BE2C (cell line): ENCODE measurements at regions not wholly inside any gene's neighbourhood (a gene's known extent, or its start where the extent isn't known, plus 50 kb on each side); places are given as distances from the start of the nearest gene placed in this dataset.

ENCODE experiments used
- DNase-seq: peaks from one replicate; pipeline ENCODE4 v3.0.0-alpha.2; 2020
- H3K27me3 ChIP-seq: fragments of 250-450 bp; sonication (Bioruptor Pico); 2 replicates; pipeline ENCODE4 v1.5.1; 2020; ENCODE audit warnings: mild to moderate bottlenecking
- H3K36me3 ChIP-seq: fragments of 250-450 bp; sonication (Bioruptor Pico); 2 replicates; pipeline ENCODE4 v1.5.1; 2020; ENCODE audit warnings: mild to moderate bottlenecking
- H3K4me1 ChIP-seq: fragments of 250-450 bp; sonication (Bioruptor Pico); 2 replicates; pipeline ENCODE4 v1.5.1; 2020
- H3K4me3 ChIP-seq: 2 replicates; pipeline ENCODE4 v1.5.1; 2011; ENCODE audit warnings: low read depth, low read length
- H3K9me3 ChIP-seq: fragments of 250-450 bp; sonication (Bioruptor Pico); 2 replicates; pipeline ENCODE4 v1.5.1; 2020
- TF ChIP-seq, protein P1 (sequence below): IDR thresholded peaks from 2 replicates; pipeline ENCODE4 v1.5.1; 2012; ENCODE audit warnings: mild to moderate bottlenecking, low read depth, low read length

DNA sequence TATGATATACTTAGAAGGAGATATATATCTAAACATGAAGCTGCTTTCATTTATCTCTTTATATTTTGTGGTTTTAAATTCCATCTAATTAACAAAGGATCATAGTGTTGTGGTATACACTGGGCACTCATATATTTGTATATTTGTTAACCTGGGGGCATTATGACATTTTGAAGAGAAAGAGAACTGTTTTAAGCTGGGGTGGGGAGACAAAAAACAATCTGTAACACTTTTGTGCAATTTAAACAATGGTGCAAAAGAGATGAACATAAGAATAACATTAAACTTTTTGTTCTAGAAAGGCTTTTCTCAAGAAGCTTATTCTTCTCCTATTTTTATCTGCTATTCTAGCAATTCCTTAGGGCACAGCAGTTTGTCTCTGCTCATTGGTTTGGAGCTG, 842.0 kb upstream of the CDH2 start:
- no peaks in the 10 kb centered on the region for H3K9me3 ChIP-seq
- no peaks in the 10 kb centered on the region for H3K27me3 ChIP-seq
- no peak for DNase-seq
- no peaks in the 10 kb centered on the region for H3K4me1 ChIP-seq
- TF ChIP-seq, protein P1, sequence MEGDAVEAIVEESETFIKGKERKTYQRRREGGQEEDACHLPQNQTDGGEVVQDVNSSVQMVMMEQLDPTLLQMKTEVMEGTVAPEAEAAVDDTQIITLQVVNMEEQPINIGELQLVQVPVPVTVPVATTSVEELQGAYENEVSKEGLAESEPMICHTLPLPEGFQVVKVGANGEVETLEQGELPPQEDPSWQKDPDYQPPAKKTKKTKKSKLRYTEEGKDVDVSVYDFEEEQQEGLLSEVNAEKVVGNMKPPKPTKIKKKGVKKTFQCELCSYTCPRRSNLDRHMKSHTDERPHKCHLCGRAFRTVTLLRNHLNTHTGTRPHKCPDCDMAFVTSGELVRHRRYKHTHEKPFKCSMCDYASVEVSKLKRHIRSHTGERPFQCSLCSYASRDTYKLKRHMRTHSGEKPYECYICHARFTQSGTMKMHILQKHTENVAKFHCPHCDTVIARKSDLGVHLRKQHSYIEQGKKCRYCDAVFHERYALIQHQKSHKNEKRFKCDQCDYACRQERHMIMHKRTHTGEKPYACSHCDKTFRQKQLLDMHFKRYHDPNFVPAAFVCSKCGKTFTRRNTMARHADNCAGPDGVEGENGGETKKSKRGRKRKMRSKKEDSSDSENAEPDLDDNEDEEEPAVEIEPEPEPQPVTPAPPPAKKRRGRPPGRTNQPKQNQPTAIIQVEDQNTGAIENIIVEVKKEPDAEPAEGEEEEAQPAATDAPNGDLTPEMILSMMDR = no peak
- H3K4me3 ChIP-seq = no peak overlapping the region
- H3K36me3 ChIP-seq = no peaks in the 10 kb centered on the region

- no peak overlapping the region for H3K4me3 ChIP-seq
- no peaks in the 10 kb centered on the region for H3K27me3 ChIP-seq
- H3K36me3 ChIP-seq = no peaks in the 10 kb centered on the region
- no peak for DNase-seq
- H3K4me1 ChIP-seq = no peaks in the 10 kb centered on the region
- no peaks in the 10 kb centered on the region for H3K9me3 ChIP-seq
- TF ChIP-seq, protein P1 = no peak
These were observed 836.0 kb upstream of the CDH2 start for GRCh38 chr18:29012883-29013465.

GRCh38 chr18:29012364-29012763, 835.4 kb upstream of the CDH2 start:
- TF ChIP-seq, protein P1 = no peak
- no peaks in the 10 kb centered on the region for H3K4me1 ChIP-seq
- peak; percentile 7 for DNase-seq
- no peaks in the 10 kb centered on the region for H3K27me3 ChIP-seq
- H3K4me3 ChIP-seq = no peak overlapping the region
- no peaks in the 10 kb centered on the region for H3K36me3 ChIP-seq
- no peaks in the 10 kb centered on the region for H3K9me3 ChIP-seq

DNA sequence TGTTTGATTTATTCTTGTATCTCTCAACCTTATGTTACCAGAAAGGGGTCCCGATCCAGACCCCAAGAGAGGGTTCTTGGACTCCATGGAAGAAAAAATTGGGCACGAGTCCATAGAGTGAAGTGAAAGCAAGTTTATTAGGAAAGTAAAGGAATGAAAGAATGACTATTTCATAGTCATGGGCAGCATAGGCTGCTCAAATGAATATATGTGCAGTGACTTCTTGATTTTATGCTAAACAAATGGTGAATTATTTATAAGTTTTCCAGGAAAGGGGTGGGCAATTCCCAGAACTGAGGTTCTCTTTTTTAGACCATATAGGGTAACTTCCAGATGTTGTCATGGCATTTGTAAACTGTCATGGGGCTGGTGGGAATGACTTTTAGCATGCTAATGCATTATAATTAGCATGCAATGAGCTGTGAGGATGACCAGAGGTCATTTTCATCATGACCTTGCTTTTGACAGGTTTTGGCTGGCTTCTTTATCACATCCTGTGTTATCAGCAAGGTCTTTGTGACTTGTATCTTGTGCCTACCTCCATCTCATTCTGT, 832.4 kb upstream of the CDH2 start:
- no peak overlapping the region for H3K4me3 ChIP-seq
- H3K4me1 ChIP-seq = no peaks in the 10 kb centered on the region
- no peaks in the 10 kb centered on the region for H3K9me3 ChIP-seq
- H3K36me3 ChIP-seq = no peaks in the 10 kb centered on the region
- no peaks in the 10 kb centered on the region for H3K27me3 ChIP-seq
- TF ChIP-seq, protein P1 = no peak
- no peak for DNase-seq

DNA sequence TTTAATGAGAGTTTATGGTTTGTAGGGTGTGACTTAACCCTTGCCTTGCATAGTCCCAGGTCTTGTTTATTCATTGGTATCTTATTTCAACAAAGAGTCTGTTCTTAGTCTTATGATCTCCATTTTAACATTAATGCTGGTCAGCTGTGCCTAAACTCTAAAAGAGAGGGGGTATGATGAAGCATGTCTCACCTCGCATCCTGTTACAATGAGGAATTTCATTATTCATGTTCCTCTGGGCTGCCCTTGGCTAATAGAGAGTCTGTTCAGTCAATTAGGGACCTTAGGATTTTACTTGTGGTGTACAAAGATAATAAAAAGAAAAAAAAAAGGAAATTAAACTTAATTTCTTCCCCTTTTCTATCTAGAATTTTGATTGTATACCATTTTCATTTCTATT, 831.9 kb upstream of the CDH2 start:
- Histone ChIP-seq H3K27me3 (no peaks in the 10 kb centered on the region), H3K4me3 (no peak overlapping the region), H3K4me1 (no peaks in the 10 kb centered on the region), H3K9me3 (no peaks in the 10 kb centered on the region), H3K36me3 (no peaks in the 10 kb centered on the region)
- DNase-seq = no peak
- TF ChIP-seq, protein P1 = no peak

DNA sequence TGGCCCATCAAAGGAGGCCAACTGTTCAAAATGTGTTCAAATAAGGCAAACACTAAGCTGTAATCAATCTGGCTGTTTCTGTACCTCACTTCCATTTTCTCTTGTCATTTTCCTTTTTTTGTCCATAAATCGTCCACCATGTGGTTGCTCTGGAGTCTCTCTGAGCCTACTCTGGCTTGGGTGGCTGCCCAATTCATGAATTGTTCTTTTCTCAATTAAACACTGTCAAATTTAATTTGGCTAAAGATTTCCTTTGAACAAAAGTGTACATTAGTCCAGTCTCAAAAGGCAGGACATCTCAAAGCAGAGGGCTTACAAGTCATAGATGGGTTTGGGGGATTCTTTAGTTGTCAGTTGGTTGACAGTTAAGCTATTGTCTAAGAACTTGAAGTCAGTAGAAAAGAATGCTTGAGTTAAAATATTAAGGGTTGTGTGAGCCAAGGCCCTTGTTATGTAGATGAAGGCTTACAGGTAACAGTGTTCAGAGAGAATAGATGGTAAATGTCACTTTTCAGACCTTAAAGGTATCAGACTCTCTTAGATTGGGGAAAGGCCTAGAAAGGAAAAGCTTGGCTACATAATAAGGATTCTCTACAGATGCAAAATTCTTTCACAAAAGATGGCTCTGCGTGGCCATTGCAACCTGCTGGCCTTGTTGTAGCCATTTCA, 831.2 kb upstream of the CDH2 start:
- Histone ChIP-seq H3K36me3 (no peaks in the 10 kb centered on the region), H3K4me3 (no peak overlapping the region), H3K27me3 (no peaks in the 10 kb centered on the region), H3K9me3 (no peaks in the 10 kb centered on the region), H3K4me1 (no peaks in the 10 kb centered on the region)
- TF ChIP-seq, protein P1 = no peak
- DNase-seq = no peak
